ENCODE measurements at regions not wholly inside any gene's neighbourhood (a gene's known extent, or its start where the extent isn't known, plus 50 kb on each side); places are given as distances from the start of the nearest gene placed in this dataset.
"Not testable (repeated sequence)": the region's sequence is repeated elsewhere in the genome, so short reads cannot be mapped to it uniquely, and the experiment has no call there.

GRCh38 chr9:96149533-96150280 lies 152.3 kb downstream of the HSD17B3 start:
- Histone ChIP-seq H3K4me2 (ENCODE audit: insufficient read depth, low read length) (peak overlapping the region; percentile 50), H3K4me3 (ENCODE audit: low read depth in 1 of 2, low read length in 2 of 2) (peak overlapping the region in 1 of 2 experiments; percentile 2; a peak in 1 of 4 replicates), H3K9ac (ENCODE audit: low read depth, low read length) (no peak overlapping the region), H3K9me3 (ENCODE audit: insufficient read depth, low read length, severe bottlenecking) (no peaks in the 10 kb centered on the region), H3K4me1 (ENCODE audit: insufficient read depth, low read length) (peaks cover 28% of the 10 kb centered on the region), H3K27ac (ENCODE audit: low read length) (no peak overlapping the region), H2AFZ (ENCODE audit: low read depth, low read length) (no peak overlapping the region), H3K79me2 (ENCODE audit: insufficient read depth, low read length) (no peaks in the 10 kb centered on the region), H4K20me1 (ENCODE audit: insufficient read depth, low read length) (peaks cover 5% of the 10 kb centered on the region; the same call in 1 of the 2 replicates), H3K36me3 (ENCODE audit: insufficient read depth, low read length) (no peaks in the 10 kb centered on the region), H3K27me3 (ENCODE audit: insufficient read depth, low read length, poor library complexity) (peaks cover 6% of the 10 kb centered on the region)
- TF ChIP-seq, protein P1, sequence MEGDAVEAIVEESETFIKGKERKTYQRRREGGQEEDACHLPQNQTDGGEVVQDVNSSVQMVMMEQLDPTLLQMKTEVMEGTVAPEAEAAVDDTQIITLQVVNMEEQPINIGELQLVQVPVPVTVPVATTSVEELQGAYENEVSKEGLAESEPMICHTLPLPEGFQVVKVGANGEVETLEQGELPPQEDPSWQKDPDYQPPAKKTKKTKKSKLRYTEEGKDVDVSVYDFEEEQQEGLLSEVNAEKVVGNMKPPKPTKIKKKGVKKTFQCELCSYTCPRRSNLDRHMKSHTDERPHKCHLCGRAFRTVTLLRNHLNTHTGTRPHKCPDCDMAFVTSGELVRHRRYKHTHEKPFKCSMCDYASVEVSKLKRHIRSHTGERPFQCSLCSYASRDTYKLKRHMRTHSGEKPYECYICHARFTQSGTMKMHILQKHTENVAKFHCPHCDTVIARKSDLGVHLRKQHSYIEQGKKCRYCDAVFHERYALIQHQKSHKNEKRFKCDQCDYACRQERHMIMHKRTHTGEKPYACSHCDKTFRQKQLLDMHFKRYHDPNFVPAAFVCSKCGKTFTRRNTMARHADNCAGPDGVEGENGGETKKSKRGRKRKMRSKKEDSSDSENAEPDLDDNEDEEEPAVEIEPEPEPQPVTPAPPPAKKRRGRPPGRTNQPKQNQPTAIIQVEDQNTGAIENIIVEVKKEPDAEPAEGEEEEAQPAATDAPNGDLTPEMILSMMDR (IDR thresholded peaks at IDR 0.05; ENCODE audit: borderline replicate concordance, extremely low read depth, low read length, poor library complexity, severe bottlenecking) = no peak
- TF ChIP-seq EZH2 (IDR thresholded peaks at IDR 0.05; ENCODE audit: borderline replicate concordance, low read depth, low read length, severe bottlenecking) = no peak
- peak; percentile 47 for ATAC-seq (ENCODE audit: insufficient read depth, low read depth)
- peak; percentile 19 for DNase-seq

GRCh38 chr9:96148634-96149532 lies 153.1 kb downstream of the HSD17B3 start:
- Histone ChIP-seq H3K27ac (ENCODE audit: low read length) (no peak overlapping the region), H3K36me3 (ENCODE audit: insufficient read depth, low read length) (no peaks in the 10 kb centered on the region), H2AFZ (ENCODE audit: low read depth, low read length) (no peak overlapping the region), H3K9ac (ENCODE audit: low read depth, low read length) (no peak overlapping the region), H3K4me1 (ENCODE audit: insufficient read depth, low read length) (peaks cover 28% of the 10 kb centered on the region), H4K20me1 (ENCODE audit: insufficient read depth, low read length) (peaks cover 5% of the 10 kb centered on the region; the same call in 1 of the 2 replicates), H3K27me3 (ENCODE audit: insufficient read depth, low read length, poor library complexity) (peaks cover 6% of the 10 kb centered on the region), H3K9me3 (ENCODE audit: insufficient read depth, low read length, severe bottlenecking) (no peaks in the 10 kb centered on the region), H3K79me2 (ENCODE audit: insufficient read depth, low read length) (no peaks in the 10 kb centered on the region), H3K4me2 (ENCODE audit: insufficient read depth, low read length) (peak overlapping the region; percentile 50; the same call in 1 of the 2 replicates), H3K4me3 (ENCODE audit: low read depth in 1 of 2, low read length in 2 of 2) (no peak overlapping the region)
- DNase-seq = no peak
- no peak for ATAC-seq (ENCODE audit: insufficient read depth, low read depth)
- TF ChIP-seq, protein P1 (IDR thresholded peaks at IDR 0.05; ENCODE audit: borderline replicate concordance, extremely low read depth, low read length, poor library complexity, severe bottlenecking) = no peak
- no peak for TF ChIP-seq EZH2 (IDR thresholded peaks at IDR 0.05; ENCODE audit: borderline replicate concordance, low read depth, low read length, severe bottlenecking)

- not testable (repeated sequence) for H3K36me3 ChIP-seq (ENCODE audit: insufficient read depth, low read length); H2AFZ ChIP-seq (ENCODE audit: low read depth, low read length); H3K27me3 ChIP-seq (ENCODE audit: insufficient read depth, low read length, poor library complexity); DNase-seq; H3K9me3 ChIP-seq (ENCODE audit: insufficient read depth, low read length, severe bottlenecking); H3K27ac ChIP-seq (ENCODE audit: low read length); H3K9ac ChIP-seq (ENCODE audit: low read depth, low read length); H3K4me3 ChIP-seq (ENCODE audit: low read depth in 1 of 2, low read length in 2 of 2); ATAC-seq (ENCODE audit: insufficient read depth, low read depth); H3K79me2 ChIP-seq (ENCODE audit: insufficient read depth, low read length); H4K20me1 ChIP-seq (ENCODE audit: insufficient read depth, low read length); H3K4me2 ChIP-seq (ENCODE audit: insufficient read depth, low read length)
- H3K4me1 ChIP-seq (ENCODE audit: insufficient read depth, low read length) = peaks cover 28% of the 10 kb centered on the region
These were observed 154.9 kb downstream of the HSD17B3 start for GRCh38 chr9:96147029-96147428.

- H3K9me3 ChIP-seq (ENCODE audit: insufficient read depth, low read length, severe bottlenecking) = no peaks in the 10 kb centered on the region
- no peak overlapping the region for H3K4me3 ChIP-seq (ENCODE audit: low read depth in 1 of 2, low read length in 2 of 2)
- no peak overlapping the region for H3K9ac ChIP-seq (ENCODE audit: low read depth, low read length)
- ATAC-seq (ENCODE audit: insufficient read depth, low read depth) (no peak), DNase-seq (no peak)
- H3K27me3 ChIP-seq (ENCODE audit: insufficient read depth, low read length, poor library complexity) = peaks cover 8% of the 10 kb centered on the region
- no peak overlapping the region for H3K4me2 ChIP-seq (ENCODE audit: insufficient read depth, low read length)
- no peak overlapping the region for H3K27ac ChIP-seq (ENCODE audit: low read length)
- H3K36me3 ChIP-seq (ENCODE audit: insufficient read depth, low read length) = no peaks in the 10 kb centered on the region
- H4K20me1 ChIP-seq (ENCODE audit: insufficient read depth, low read length) = no peaks in the 10 kb centered on the region; the same call in 1 of the 2 replicates
- TF ChIP-seq, protein P1 (IDR thresholded peaks at IDR 0.05; ENCODE audit: borderline replicate concordance, extremely low read depth, low read length, poor library complexity, severe bottlenecking) = no peak
- no peak for TF ChIP-seq EZH2 (IDR thresholded peaks at IDR 0.05; ENCODE audit: borderline replicate concordance, low read depth, low read length, severe bottlenecking)
- H2AFZ ChIP-seq (ENCODE audit: low read depth, low read length) = no peak overlapping the region
- no peaks in the 10 kb centered on the region for H3K4me1 ChIP-seq (ENCODE audit: insufficient read depth, low read length)
- H3K79me2 ChIP-seq (ENCODE audit: insufficient read depth, low read length) = no peaks in the 10 kb centered on the region
These were observed 160.3 kb downstream of the HSD17B3 start for GRCh38 chr9:96141666-96142065.

Measured in DND-41 (cell line).